MM.1S (cell line): ENCODE measurements at regions not wholly inside any gene's neighbourhood (a gene's known extent, or its start where the extent isn't known, plus 50 kb on each side); places are given as distances from the start of the nearest gene placed in this dataset.

ENCODE experiments used
- DNase-seq: peaks from one replicate; pipeline ENCODE4 v3.0.0-alpha.2; 2015
- H2AFZ ChIP-seq: fragments of 300-600 bp; sonication (generic); 2 replicates; pipeline ENCODE4 v1.6.0; 2016; ENCODE audit warnings: antibody characterized with exemption, low read length
- H3F3A ChIP-seq: fragments of 300-600 bp; sonication (generic); 2 replicates; pipeline ENCODE4 v1.6.1; 2016; ENCODE audit warnings: mild to moderate bottlenecking, antibody characterized with exemption, low read length, moderate library complexity, mixed read lengths; ENCODE audit not compliant: insufficient read depth
- H3K27ac ChIP-seq: fragments of 300-600 bp; sonication (generic); 2 replicates; pipeline ENCODE4 v1.5.1; 2016; ENCODE audit warnings: mild to moderate bottlenecking, low read length
- H3K27me3 ChIP-seq: fragments of 300-600 bp; sonication (generic); replicated peaks from 2 replicates; pipeline ENCODE4 v1.6.0; 2016; ENCODE audit warnings: low read length; ENCODE audit not compliant: insufficient read depth
- H3K36me3 ChIP-seq: fragments of 300-600 bp; sonication (generic); replicated peaks from 2 replicates; pipeline ENCODE4 v1.6.1; 2016; ENCODE audit warnings: mild to moderate bottlenecking, low read length, mixed read lengths; ENCODE audit not compliant: insufficient read depth
- H3K4me1 ChIP-seq: fragments of 300-600 bp; sonication (generic); 2 replicates; pipeline ENCODE4 v1.6.1; 2016; ENCODE audit warnings: low read length, mixed read lengths
- H3K4me2 ChIP-seq: fragments of 300-600 bp; sonication (generic); 2 replicates; pipeline ENCODE4 v1.6.0; 2016; ENCODE audit warnings: low read depth, low read length
- H3K4me3 ChIP-seq: fragments of 300-600 bp; sonication (generic); 2 replicates; pipeline ENCODE4 v1.5.1; 2016; ENCODE audit warnings: low read length, mixed read lengths
- H3K79me2 ChIP-seq: fragments of 300-600 bp; sonication (generic); 2 replicates; pipeline ENCODE4 v1.6.1; 2016; ENCODE audit warnings: mixed run types, low read length, mixed read lengths
- H3K9ac ChIP-seq: fragments of 300-600 bp; sonication (generic); 2 replicates; pipeline ENCODE4 v1.6.1; 2016; ENCODE audit warnings: low read length, mixed read lengths
- H3K9me2 ChIP-seq: fragments of 300-600 bp; sonication (generic); replicated peaks from 2 replicates; pipeline ENCODE4 v1.6.1; 2016; ENCODE audit warnings: mild to moderate bottlenecking, low read length, mixed read lengths; ENCODE audit not compliant: insufficient read depth
- H3K9me3 ChIP-seq: fragments of 300-600 bp; sonication (generic); replicated peaks from 2 replicates; pipeline ENCODE4 v1.6.1; 2016; ENCODE audit warnings: mild to moderate bottlenecking, low read length, mixed read lengths; ENCODE audit not compliant: insufficient read depth
- H4K20me1 ChIP-seq: fragments of 300-600 bp; sonication (generic); 2 replicates; pipeline ENCODE4 v1.6.1; 2016; ENCODE audit warnings: mild to moderate bottlenecking, low read length, moderate library complexity, mixed read lengths; ENCODE audit not compliant: insufficient read depth
- EZH2 ChIP-seq: fragments of 300-600 bp; sonication (generic); optimal IDR thresholded peaks from 2 replicates; pipeline ENCODE3; 2017; ENCODE audit warnings: low read depth, mild to moderate bottlenecking, antibody characterized with exemption, low read length, mixed read lengths
- EZH2phosphoT487 ChIP-seq: fragments of 300-600 bp; sonication (generic); IDR thresholded peaks from 2 replicates; pipeline ENCODE4 v1.6.1; 2018; ENCODE audit warnings: antibody characterized with exemption, low read length
- TF ChIP-seq, protein P1 (sequence below): fragments of 300-600 bp; sonication (generic); IDR thresholded peaks from 2 replicates; pipeline ENCODE4 v1.5.1; 2016; ENCODE audit warnings: antibody characterized with exemption, low read length, mixed read lengths

GRCh38 chr3:139236336-139236735 lies 107.5 kb upstream of the MRPS22 start:
- no peaks in the 10 kb centered on the region for H3K27me3 ChIP-seq
- no peaks in the 10 kb centered on the region for H4K20me1 ChIP-seq
- no peak for DNase-seq
- H2AFZ ChIP-seq: no peak overlapping the region
- H3K36me3 ChIP-seq: no peaks in the 10 kb centered on the region
- H3K9ac ChIP-seq: no peak overlapping the region
- no peak overlapping the region for H3K4me2 ChIP-seq
- H3K4me3 ChIP-seq: no peak overlapping the region
- H3K9me3 ChIP-seq: no peaks in the 10 kb centered on the region
- H3K9me2 ChIP-seq: no peaks in the 10 kb centered on the region
- no peaks in the 10 kb centered on the region for H3K79me2 ChIP-seq
- no peaks in the 10 kb centered on the region for H3K4me1 ChIP-seq
- TF ChIP-seq EZH2: no peak
- TF ChIP-seq EZH2phosphoT487: no peak
- TF ChIP-seq, protein P1, sequence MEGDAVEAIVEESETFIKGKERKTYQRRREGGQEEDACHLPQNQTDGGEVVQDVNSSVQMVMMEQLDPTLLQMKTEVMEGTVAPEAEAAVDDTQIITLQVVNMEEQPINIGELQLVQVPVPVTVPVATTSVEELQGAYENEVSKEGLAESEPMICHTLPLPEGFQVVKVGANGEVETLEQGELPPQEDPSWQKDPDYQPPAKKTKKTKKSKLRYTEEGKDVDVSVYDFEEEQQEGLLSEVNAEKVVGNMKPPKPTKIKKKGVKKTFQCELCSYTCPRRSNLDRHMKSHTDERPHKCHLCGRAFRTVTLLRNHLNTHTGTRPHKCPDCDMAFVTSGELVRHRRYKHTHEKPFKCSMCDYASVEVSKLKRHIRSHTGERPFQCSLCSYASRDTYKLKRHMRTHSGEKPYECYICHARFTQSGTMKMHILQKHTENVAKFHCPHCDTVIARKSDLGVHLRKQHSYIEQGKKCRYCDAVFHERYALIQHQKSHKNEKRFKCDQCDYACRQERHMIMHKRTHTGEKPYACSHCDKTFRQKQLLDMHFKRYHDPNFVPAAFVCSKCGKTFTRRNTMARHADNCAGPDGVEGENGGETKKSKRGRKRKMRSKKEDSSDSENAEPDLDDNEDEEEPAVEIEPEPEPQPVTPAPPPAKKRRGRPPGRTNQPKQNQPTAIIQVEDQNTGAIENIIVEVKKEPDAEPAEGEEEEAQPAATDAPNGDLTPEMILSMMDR: no peak
- no peaks in the 10 kb centered on the region for H3F3A ChIP-seq
- H3K27ac ChIP-seq: no peak overlapping the region

GRCh38 chr3:139238281-139239030 lies 105.4 kb upstream of the MRPS22 start:
- Histone ChIP-seq H3K4me2 (no peak overlapping the region), H3K79me2 (no peaks in the 10 kb centered on the region), H3K27ac (no peak overlapping the region), H3K36me3 (no peaks in the 10 kb centered on the region), H3K9ac (no peak overlapping the region), H2AFZ (no peak overlapping the region), H3K4me1 (no peaks in the 10 kb centered on the region), H3F3A (no peaks in the 10 kb centered on the region), H3K9me2 (no peaks in the 10 kb centered on the region), H3K9me3 (no peaks in the 10 kb centered on the region), H4K20me1 (no peaks in the 10 kb centered on the region), H3K4me3 (no peak overlapping the region), H3K27me3 (no peaks in the 10 kb centered on the region)
- TF ChIP-seq EZH2phosphoT487 (no peak), EZH2 (no peak)
- TF ChIP-seq, protein P1: no peak
- DNase-seq: no peak

- no peak for DNase-seq
- Histone ChIP-seq H3K9me2 (no peaks in the 10 kb centered on the region), H4K20me1 (no peaks in the 10 kb centered on the region), H3K4me1 (no peaks in the 10 kb centered on the region), H3K27ac (no peak overlapping the region), H3K4me3 (no peak overlapping the region), H3K9ac (no peak overlapping the region), H3F3A (no peaks in the 10 kb centered on the region), H3K36me3 (no peaks in the 10 kb centered on the region), H3K9me3 (no peaks in the 10 kb centered on the region), H3K4me2 (no peak overlapping the region), H3K79me2 (no peaks in the 10 kb centered on the region), H2AFZ (no peak overlapping the region), H3K27me3 (no peaks in the 10 kb centered on the region)
- TF ChIP-seq, protein P1: no peak
- TF ChIP-seq EZH2phosphoT487: no peak
Measured at GRCh38 chr3:139239550-139239949, 104.3 kb upstream of the MRPS22 start.
